ENCODE measurements at regions not wholly inside any gene's neighbourhood (a gene's known extent, or its start where the extent isn't known, plus 50 kb on each side); places are given as distances from the start of the nearest gene placed in this dataset.
A peak's percentile ranks its signal among the peaks of the same experiment; 100 is the strongest.
"Not testable (repeated sequence)": the region's sequence is repeated elsewhere in the genome, so short reads cannot be mapped to it uniquely, and the experiment has no call there.

DNA sequence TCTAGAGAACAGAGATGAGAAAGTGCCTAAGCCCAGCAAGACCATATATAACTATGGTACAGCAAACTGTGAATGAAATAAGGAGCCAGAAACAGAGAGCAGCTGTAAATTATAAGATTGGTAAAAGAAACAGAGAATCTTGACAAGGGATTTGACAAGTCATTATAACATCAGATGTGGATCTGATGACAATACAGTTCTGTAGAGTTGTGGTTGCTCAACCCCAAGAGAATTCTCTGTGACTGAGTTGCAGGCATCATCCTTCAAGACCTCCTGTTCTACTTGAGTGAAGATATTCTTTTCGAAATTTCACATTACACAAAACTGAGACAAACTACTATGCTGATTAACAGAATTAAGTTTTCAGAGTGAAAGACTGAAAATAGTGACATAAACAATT is 343.1 kb upstream of the SLC39A10 start:
- no peak for DNase-seq (ENCODE audit: low spot score)

DNA sequence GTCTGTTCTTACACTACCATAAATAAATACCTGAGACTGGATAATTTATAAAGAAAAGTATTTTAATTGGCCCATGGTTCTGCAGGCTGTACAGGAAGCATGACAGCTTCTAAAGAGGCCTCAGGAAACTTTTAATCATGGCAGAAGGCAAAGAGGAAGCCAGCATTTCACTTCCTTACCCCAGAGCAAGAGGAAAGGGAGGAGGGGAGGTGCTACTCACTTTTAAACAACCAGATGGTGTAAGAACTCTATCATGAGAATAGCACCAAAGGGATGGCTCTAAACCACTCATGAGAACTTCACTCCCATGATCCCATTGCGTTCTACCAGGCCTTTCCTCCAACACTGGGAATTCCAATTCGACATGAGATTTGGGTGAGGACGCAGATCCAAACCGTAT is 344.4 kb upstream of the SLC39A10 start:
- DNase-seq (ENCODE audit: low spot score), result no peak

DNA sequence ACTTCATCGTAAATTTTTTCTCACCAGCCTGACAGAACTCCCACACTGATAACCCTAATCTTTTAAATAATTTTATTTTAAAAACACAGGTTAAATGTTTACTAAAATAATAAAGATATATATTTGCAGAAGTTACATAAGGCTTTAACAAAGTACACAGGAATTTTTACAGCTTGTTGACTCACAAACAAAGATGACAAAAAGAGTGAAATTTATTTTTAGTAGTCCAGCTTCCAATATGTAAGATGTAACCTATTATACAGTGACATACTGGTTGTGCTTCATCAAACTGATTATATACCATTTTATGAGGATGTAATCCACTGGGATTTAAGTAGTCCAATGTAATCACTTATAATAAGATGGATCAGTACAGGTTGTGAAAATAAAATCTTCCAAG is 348.9 kb upstream of the SLC39A10 start:
- DNase-seq (ENCODE audit: low spot score), result no peak

DNA sequence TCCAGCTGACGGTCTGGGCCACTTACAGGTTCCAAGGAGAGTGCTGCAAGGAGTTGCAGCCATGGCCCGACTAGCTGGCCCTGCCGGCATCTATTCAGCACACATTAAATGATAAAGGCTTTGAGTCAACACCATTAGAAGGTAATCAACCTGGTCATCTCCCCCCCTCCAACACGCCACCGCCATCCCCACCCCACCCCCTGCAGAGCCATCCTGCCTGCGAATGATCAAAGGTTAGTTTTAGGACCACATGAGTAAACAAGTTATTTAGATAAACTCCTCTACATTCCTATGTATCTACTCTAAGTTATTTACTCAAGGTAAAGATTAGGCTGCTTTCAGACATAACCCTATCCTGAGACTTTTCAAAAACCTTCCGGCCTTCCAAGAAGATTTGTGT is 349.3 kb upstream of the SLC39A10 start:
- DNase-seq (ENCODE audit: low spot score), result no peak

DNA sequence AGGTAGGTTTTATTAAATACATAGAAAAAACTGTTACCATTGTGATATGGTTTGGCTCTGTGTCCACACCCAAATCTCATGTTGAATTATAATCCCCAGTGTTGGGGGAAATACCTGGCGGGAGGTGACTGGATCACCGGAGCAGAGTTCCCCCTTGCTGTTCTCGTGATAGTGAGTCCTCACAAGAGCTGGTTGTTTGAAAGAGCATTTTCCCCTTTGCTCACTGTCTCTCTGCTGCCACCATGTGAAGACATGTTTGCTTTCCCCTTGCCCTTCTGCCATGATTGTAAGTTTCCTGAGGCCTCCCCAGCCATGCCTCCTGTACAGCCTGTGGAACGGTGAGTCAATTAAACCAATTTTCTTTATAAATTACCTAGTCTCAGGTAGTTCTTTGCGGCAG is 352.7 kb upstream of the SLC39A10 start:
- no peak for DNase-seq (ENCODE audit: low spot score)

DNA sequence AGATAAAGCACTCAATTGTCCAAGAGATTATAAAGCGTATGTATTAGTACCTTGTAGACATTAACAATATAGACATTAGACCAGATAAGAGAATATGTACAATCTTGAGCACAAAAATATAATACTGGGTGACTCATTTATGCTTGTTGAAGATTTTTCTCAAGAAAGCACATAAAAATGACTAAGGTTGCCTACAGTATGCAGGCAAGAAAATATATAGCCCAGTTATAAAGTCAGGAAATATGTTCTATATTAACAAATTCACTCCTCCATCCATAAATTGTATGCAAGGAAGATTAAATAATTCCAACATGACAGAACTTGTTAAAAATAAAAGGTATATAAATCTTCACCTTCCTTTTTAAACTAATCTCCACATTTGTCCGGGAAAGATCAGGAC is 356.4 kb upstream of the SLC39A10 start:
- no peak for DNase-seq (ENCODE audit: low spot score)

DNA sequence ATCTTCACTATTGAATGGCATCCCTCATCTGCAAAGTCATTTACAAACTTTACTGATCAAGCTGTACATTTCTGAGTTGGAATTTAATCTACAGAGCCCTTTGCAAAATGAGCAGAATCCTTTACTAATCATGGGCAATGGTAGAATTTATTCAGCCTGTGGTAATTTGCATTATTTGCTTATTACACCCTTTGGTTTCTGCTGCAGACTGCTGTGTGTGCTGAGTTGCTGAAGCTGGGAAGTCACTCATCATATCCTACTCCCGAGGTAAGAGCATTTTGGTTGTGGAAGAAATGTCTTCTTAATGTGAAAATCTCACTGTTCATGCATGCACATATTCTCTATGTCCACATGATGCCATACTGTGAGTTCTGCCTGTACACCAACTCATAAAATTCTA is 357.4 kb upstream of the SLC39A10 start:
- DNase-seq (ENCODE audit: low spot score), result no peak

DNA sequence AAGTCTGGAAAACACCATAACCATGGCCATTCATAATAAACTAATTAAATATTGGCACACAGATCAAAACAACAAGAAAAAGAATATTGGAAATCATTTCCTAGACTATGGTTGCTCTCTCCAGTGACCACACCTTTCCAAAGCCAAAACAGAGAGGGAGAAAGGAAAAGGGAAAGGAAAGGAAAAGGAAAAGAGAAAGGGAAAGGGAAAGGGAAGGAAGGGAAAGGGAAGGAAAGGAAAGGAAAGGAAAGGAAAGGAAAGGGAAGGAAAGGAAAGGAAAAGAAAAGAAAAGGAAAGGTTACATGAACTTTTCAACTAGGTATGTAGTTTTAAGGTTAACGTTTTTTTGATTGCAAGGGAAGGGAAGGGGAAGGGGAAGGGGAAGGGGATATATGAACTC is 360.5 kb upstream of the SLC39A10 start:
- DNase-seq (ENCODE audit: low spot score), result no peak

DNA sequence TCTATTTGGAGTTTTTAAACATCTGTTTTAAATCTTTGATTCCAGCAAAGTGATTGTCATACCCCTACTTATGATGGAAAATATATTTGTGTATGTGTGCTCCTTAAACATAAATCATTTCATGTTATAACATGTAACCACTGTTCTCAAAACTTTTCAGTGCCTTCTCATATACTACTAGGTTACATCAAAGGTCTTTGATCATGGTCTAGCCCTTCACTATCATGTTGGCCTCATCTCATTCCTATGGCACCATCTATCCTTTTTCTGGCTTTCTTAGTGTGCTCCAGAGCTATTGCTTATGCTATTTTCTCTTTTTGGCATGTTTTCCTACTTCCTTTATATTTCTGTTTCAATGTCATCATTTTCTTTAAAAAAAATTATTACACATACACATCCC is 367.9 kb upstream of the SLC39A10 start:
- DNase-seq (ENCODE audit: low spot score), result no peak

DNA sequence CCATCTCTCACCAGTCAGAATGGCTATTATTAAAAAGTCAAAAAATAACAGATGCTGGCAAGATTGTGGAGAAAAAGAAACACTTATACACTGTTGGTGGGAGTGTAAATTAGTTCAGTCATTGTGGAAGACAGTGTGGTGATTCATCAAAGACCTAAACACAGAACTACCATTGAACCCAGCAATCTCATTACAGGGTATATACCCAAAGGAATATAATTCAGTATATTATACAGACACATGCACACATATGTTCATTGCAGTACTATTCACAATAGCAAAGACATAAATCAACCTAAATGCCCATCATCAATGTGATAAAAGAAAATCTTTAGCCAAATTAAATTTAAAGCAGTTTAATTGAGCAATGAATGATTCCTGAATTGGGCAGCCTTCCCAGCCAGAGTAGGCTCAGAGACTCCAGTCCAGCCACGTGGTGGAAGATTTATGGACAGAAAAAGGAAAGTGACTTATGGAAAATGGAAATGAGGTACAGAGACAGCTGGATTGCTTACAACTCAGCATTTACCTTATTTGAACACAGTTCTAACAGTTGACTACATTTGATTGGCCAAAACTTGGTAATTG is 377.1 kb upstream of the SLC39A10 start:
- no peak for DNase-seq (ENCODE audit: low spot score)

DNA sequence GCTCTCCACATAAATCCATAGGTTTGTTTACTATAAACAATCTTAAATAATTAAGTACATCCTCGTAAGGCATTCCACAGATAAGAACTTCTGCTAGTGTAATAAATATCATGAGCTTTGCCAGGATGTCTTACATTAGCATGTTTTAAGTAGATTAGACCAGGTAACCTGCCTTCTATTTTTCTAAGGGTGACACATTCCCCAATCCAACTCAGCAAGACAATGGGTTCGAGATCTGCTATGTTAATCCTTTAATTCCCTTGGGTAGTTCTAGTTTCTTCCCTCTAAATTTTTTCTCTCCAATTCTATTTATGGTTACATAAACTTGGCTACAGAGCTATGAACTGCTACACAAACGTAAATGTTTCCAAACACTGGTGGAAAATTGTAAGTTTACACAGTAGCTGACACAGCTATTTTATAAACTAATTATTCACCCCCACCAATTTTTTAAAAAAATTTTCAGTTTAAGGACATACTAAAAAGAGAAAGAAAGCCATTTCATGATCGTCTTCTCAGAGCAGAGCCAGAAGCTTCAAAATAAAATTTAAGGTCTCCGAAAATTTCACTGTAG is 386.5 kb upstream of the SLC39A10 start:
- no peak for DNase-seq (ENCODE audit: low spot score)

DNA sequence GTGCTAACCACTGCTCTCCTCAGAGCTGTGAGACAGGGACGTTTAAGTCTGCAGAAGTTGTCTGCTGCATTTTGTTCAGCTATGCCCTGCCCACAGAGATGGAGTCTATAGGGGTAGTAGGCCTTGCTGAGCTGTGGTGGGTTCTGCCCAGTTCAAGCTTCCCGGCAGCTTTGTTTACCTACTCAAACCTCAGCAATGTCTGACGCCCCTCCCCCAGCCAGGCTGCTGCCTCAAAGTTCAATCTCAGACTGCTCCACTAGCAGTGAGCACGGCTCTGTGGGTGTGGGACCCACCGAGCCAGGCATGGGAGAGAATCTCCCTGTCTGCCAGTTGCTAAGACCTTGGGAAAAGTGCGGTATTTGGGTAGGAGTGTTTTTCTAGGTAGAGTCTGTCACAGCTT is 387.8 kb upstream of the SLC39A10 start:
- no peak for DNase-seq (ENCODE audit: low spot score)

DNA sequence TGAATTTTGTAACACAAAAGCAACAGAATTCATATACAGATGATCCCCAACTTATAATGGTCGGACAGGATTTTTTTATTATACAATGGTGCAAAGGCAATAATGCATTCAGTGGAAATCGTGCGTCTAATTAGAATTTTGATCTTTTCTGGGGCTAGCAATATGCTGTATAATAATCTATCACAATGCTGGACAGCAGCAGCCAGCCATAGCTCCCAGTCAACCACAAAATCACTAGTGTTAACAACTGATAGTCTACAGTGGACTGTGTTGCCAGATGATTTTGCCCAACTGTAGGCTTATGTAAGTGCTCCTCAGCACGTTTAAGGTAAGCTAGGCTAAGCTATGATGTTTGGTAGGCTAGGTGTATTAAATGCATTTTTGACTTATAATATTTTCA is 399.0 kb upstream of the SLC39A10 start:
- DNase-seq (ENCODE audit: low spot score), result no peak

DNA sequence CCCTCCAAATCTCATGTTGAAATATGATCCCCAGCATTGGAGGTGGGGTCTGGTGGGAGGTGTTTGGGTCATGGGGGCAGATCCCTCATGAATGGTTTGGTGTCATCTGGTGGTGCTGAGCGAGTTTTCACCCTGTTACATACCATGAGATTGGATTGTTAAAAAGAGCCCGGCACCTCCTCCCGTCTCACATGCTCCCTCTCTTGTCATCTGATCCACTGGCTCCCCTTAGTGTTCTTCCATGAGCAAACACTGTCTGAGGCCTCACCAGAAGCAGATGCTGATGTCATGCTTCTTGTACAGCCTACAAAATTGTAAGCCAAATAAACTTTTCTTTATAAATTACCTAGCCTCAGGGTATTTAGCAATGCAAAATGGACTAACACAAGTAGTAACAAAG is 405.0 kb upstream of the SLC39A10 start:
- no peak for DNase-seq (ENCODE audit: low spot score)

DNA sequence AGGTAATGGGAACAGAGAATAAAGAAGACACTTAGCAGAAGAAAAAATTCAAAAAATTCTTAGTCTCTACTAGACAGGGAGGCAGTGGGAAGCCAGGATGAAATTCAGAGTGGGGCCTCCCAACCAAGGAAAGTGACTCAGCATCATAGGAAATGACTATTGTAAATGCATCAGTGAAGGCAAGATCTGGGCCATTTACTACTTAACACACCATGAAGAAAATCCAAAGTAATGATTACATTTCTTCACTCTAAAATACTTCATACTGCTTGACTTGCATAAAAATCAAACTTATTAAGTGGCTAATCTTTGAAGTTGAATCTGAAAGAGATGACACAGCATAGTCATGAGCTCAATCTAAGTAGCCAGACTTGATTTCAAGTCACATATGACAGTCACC is 405.8 kb upstream of the SLC39A10 start:
- no peak for DNase-seq (ENCODE audit: low spot score)

DNA sequence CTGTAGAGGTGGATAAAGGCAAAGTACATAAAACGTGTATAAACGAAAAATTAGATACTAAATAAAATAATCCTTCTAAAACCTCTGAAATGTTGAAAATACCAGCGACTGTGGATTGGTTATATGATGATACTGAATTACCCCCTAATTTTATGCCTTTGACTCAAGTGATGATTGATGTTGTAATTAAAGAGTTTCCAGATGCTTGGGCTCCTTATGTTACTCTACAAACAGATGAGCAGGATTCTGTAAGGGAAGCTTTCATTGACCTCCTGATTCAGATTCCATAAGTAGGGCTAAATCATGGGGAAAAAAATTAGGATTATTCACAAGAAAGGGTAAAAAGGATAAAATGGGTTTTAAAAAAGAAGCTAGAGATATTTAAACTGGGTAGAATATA is 418.2 kb upstream of the SLC39A10 start:
- DNase-seq (ENCODE audit: low spot score), result no peak

DNA sequence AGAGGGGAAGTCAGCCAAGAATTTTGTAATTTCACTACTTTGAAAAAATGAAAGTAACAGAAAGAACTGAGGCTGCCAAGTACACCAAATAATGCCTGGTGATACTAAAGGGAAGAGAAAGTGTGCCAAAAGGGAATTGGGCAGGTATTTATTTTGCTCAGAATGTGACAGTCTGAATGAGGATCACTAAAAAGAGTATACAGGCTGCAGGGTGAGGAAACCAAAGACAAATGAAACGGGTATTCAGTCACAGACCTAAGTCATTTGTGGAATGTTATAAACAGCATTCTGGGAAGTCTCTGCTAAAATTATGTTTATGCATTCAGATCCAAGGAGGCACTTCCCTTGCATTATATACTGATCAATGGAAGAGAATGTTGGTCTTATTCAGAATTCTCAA is 418.6 kb upstream of the SLC39A10 start:
- peak; percentile 5 for DNase-seq (ENCODE audit: low spot score)

DNA sequence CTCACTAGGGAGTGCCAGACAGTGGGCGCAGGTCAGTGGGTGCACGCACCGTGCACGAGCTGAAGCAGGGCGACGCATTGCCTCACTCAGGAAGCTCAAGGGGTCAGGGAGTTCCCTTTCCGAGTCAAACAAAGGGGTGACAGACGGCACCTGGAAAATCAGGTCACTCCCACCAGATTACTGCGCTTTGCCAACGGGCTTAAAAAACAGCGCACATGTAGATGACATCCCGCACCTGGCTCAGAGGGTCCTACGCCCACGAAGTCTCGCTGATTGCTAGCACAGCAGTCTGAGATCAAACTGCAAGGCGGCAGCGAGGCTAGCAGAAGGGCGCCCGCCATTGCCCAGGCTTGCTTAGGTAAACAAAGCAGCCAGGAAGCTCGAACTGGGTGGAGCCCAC is 428.5 kb upstream of the SLC39A10 start:
- DNase-seq (ENCODE audit: low spot score), result not testable (repeated sequence)

DNA sequence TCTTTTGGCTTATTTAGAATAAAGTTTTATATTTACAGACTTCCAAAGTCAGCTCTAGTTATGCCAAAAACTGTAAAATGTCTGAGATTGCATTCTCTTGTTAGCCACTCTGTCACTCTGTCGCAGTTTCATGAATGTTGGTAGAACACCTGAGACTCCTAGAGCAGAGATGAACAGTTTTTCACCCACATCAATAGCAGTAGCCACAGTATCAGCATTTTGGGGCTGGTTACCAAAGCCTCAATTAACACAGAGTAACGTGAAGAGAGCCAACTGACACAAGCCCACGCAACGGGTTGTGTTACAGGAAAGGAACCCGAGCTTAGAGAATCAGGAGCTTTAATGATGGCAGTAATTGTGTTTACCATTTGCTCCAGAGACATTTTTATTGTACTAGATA is 443.0 kb upstream of the SLC39A10 start:
- DNase-seq (ENCODE audit: low spot score), result no peak

DNA sequence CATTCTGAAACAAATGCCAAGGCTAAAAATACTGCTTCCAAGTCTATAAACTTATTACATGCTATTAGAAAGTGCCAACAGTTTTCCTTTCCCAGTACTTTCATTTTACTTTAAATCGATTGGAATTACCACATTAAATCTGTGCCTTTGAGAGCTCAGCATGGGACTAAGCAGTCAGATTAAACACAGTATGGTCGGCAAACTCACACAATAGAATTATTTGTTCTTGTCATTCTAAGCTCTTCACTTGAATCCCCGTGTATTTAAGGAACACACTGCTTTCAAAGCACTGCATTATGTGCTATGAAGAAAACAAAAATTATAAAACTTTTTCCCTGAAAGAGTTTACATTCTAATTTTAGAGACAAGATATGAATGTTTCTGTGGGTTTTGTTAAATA is 444.4 kb upstream of the SLC39A10 start:
- no peak for DNase-seq (ENCODE audit: low spot score)

DNA sequence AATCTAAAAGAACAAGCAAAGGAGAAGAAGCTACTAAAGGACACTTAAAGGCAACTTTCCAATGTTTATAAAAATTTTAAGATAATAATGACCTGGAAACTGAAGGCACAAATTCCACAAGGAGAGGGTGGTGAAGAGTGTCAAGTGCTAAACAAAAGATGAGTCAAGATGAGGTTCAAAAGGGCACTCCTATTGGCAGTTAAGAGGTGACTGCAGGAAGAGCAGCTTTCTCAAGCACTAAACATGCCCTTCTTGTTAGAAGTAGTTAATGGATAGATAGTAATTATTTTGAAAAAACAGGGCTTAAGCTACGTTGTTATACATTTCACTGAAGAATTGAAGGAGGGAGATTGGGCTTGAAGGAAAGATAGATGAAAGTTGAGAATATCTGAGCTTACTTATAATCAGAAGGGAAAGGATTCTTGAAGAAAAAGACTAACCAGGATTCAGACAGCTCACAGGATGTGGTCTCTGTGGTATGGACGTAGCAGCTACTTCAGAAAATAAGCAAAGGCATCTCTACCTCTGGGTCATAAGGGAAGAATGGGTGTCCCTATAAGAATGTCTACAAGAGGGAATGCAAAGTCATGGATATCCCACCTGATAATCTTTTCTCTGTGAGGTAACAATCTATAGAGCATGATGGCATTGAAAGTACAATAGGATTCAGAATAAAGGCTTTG is 454.7 kb upstream of the SLC39A10 start:
- DNase-seq (ENCODE audit: low spot score), result no peak

DNA sequence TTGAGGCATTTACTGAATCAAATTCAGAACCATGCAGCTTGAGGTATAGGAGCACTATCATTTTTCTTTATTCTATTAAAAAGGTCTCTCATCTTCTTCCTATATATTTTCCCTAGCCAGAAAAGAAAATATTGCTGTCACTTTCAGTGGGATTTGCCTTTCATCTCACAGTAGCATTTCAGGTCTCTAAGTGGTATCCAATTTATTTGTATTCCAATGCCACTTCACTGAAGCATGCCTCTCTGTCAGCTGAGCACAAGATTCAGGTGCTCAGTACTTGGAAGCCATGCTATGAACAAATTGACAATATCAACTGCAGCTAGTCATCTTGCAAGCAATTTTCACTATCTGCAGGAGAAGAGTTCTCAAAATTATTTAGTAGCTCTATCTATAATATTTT is 457.2 kb upstream of the SLC39A10 start:
- DNase-seq (ENCODE audit: low spot score), result no peak

DNA sequence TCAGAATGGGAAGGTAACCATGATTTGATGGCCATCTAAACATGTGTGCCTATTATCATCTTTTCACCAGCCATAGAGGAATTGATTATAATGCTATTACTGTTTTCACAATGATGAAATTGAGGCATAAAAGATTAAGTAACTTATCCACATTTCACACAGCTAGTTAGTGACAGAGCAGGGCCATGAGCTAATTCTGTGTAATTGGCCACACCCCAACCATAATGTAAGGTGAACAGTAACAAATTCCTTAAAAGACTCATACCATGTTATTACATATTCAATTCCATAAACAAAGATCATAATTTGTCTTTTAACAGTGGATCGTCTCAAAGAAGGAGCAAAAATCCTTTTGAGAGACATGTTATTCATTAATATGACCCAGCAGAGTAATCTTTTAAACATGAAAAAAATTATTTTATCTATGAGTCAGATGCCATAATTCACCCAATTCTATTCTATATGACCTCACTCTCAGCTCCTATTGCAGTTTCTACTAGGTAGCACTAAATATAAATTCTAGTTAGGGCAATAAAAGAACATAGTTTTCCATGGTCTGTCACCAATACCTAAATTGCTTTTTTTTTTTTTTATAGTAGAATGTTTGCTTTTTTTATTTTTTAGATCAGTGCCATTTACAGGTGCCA is 475.8 kb upstream of the SLC39A10 start:
- DNase-seq (ENCODE audit: low spot score), result no peak

Measured in umbilical cord (tissue), 1 donor.